Neural cell (in vitro differentiated cells): ENCODE measurements at regions not wholly inside any gene's neighbourhood (a gene's known extent, or its start where the extent isn't known, plus 50 kb on each side); places are given as distances from the start of the nearest gene placed in this dataset.

Experiments
- H2AFZ ChIP-seq: fragments of 200-600, 300-800 bp; sonication (generic), shearing (Covaris generic); 2 replicates; pipeline ENCODE4 v1.6.0; 2014; ENCODE audit warnings: low read depth, mild to moderate bottlenecking, antibody characterized with exemption, low read length, moderate library complexity
- H3F3A ChIP-seq: fragments of 200-600 bp; shearing (Covaris generic); 2 replicates; pipeline ENCODE4 v1.6.1; 2016; ENCODE audit warnings: mild to moderate bottlenecking, moderate library complexity, mixed read lengths, antibody characterized with exemption, low read length; ENCODE audit not compliant: insufficient read depth, poor library complexity, severe bottlenecking
- H3K27ac ChIP-seq: fragments of 200-600, 300-800 bp; sonication (generic), shearing (Covaris generic); 2 replicates; pipeline ENCODE4 v1.5.1; 2014; ENCODE audit warnings: mild to moderate bottlenecking, low read length, moderate library complexity
- H3K27me3 ChIP-seq: fragments of 300-800, 200-600 bp; sonication (generic), shearing (Covaris generic); 2 replicates; pipeline ENCODE4 v1.6.0; 2014; ENCODE audit warnings: mild to moderate bottlenecking, low read depth, low read length, moderate library complexity; ENCODE audit not compliant: insufficient read depth
- H3K36me3 ChIP-seq: fragments of 300-800, 200-600 bp; sonication (generic), shearing (Covaris generic); 2 replicates; pipeline ENCODE4 v1.5.1; 2014; ENCODE audit warnings: mild to moderate bottlenecking, antibody characterized with exemption, low read length, moderate library complexity; ENCODE audit not compliant: insufficient read depth
- H3K4me2 ChIP-seq: fragments of 300-800, 200-600 bp; sonication (generic), shearing (Covaris generic); 2 replicates; pipeline ENCODE4 v1.6.0; 2014; ENCODE audit warnings: mild to moderate bottlenecking, low read length
- H3K4me3 ChIP-seq: fragments of 300-800, 200-600 bp; sonication (generic), shearing (Covaris generic); 2 replicates; pipeline ENCODE4 v1.5.1; 2014; ENCODE audit warnings: mild to moderate bottlenecking, low read length, moderate library complexity
- H3K79me2 ChIP-seq: fragments of 200-600 bp; shearing (Covaris generic); replicated peaks from 2 replicates; pipeline ENCODE4 v1.6.0; 2014; ENCODE audit warnings: mild to moderate bottlenecking, low read length, moderate library complexity; ENCODE audit not compliant: insufficient read depth
- H3K9ac ChIP-seq: fragments of 300-800, 200-600 bp; sonication (generic), shearing (Covaris generic); 2 replicates; pipeline ENCODE4 v1.6.1; 2016; ENCODE audit warnings: mild to moderate bottlenecking, low read length, mixed read lengths
- H3K9me2 ChIP-seq: fragments of 200-600 bp; shearing (Covaris generic); 2 replicates; pipeline ENCODE4 v1.6.1; 2016; ENCODE audit warnings: mild to moderate bottlenecking, low read length, mixed read lengths; ENCODE audit not compliant: insufficient read depth
- H3K9me3 ChIP-seq: fragments of 200-600, 300-800 bp; sonication (generic), shearing (Covaris generic); 2 replicates; pipeline ENCODE4 v1.6.1; 2016; ENCODE audit warnings: mild to moderate bottlenecking, mixed run types, low read length, moderate library complexity, mixed read lengths
- H4K20me1 ChIP-seq: fragments of 200-600 bp; shearing (Covaris generic); 2 replicates; pipeline ENCODE4 v1.6.1; 2016; ENCODE audit warnings: mild to moderate bottlenecking, mixed run types; ENCODE audit not compliant: insufficient read depth
- CTCF ChIP-seq: fragments of 450-650 bp; IDR thresholded peaks from 2 replicates; pipeline ENCODE4 v1.5.1; 2014; ENCODE audit warnings: antibody characterized with exemption, mild to moderate bottlenecking, moderate library complexity; ENCODE audit not compliant: poor library complexity, severe bottlenecking
- EP300 ChIP-seq: fragments of 450-650 bp; conservative IDR thresholded peaks from 2 replicates; pipeline ENCODE4 v1.6.1; 2014; ENCODE audit warnings: antibody characterized with exemption, mild to moderate bottlenecking, moderate library complexity; ENCODE audit not compliant: poor library complexity, severe bottlenecking
- EZH2 ChIP-seq: fragments of 200-600, 300-800 bp; shearing (Covaris generic), sonication (generic); IDR thresholded peaks from 2 replicates; pipeline ENCODE4 v1.6.1; 2014; ENCODE audit warnings: antibody characterized with exemption, low read length, borderline replicate concordance, mild to moderate bottlenecking; ENCODE audit not compliant: insufficient read depth, poor library complexity, severe bottlenecking
- MXI1 ChIP-seq: fragments of 450-650 bp; conservative IDR thresholded peaks from 2 replicates; pipeline ENCODE4 v1.6.1; 2014; ENCODE audit warnings: antibody characterized with exemption, mild to moderate bottlenecking; ENCODE audit not compliant: poor library complexity, severe bottlenecking
- POLR2AphosphoS5 ChIP-seq: IDR thresholded peaks from 2 replicates; pipeline ENCODE4 v1.6.1; 2012
- RAD21 ChIP-seq: fragments of 450-650 bp; conservative IDR thresholded peaks from 2 replicates; pipeline ENCODE4 v1.6.1; 2014; ENCODE audit warnings: antibody characterized with exemption, mild to moderate bottlenecking, moderate library complexity
- SMC3 ChIP-seq: fragments of 450-650 bp; conservative IDR thresholded peaks from 2 replicates; pipeline ENCODE4 v1.6.1; 2014; ENCODE audit warnings: antibody characterized with exemption, mild to moderate bottlenecking, moderate library complexity; ENCODE audit not compliant: poor library complexity
- TAF1 ChIP-seq: IDR thresholded peaks from 2 replicates; pipeline ENCODE4 v1.6.1; 2012; ENCODE audit warnings: low read depth
- TF ChIP-seq, protein P1 (sequence below): IDR thresholded peaks from 2 replicates; pipeline ENCODE4 v1.6.1; 2012; ENCODE audit warnings: borderline replicate concordance

DNA sequence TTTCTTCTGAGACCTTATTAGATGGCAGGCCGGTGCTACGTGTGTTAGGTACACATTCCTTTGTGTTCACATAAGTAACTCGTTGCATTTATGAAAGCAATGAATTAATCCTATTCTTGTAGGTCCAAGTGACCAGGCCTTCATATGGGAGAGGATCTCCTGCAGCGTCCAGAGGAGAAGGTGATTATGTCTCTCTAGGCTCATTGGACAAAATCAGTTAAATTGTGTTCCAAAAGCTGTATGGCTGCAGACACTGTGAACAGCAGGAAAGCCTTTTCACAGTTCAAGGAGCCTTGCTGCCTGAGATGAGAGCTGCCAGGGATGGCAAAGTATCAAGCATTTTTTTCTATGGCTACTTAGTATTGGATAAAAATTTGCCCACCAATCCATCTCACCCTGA lies 433.1 kb upstream of the FZD8 start:
- TF ChIP-seq EZH2 (no peak), CTCF (no peak), RAD21 (no peak), TAF1 (no peak), MXI1 (no peak), SMC3 (no peak), EP300 (no peak), POLR2AphosphoS5 (no peak)
- TF ChIP-seq, protein P1, sequence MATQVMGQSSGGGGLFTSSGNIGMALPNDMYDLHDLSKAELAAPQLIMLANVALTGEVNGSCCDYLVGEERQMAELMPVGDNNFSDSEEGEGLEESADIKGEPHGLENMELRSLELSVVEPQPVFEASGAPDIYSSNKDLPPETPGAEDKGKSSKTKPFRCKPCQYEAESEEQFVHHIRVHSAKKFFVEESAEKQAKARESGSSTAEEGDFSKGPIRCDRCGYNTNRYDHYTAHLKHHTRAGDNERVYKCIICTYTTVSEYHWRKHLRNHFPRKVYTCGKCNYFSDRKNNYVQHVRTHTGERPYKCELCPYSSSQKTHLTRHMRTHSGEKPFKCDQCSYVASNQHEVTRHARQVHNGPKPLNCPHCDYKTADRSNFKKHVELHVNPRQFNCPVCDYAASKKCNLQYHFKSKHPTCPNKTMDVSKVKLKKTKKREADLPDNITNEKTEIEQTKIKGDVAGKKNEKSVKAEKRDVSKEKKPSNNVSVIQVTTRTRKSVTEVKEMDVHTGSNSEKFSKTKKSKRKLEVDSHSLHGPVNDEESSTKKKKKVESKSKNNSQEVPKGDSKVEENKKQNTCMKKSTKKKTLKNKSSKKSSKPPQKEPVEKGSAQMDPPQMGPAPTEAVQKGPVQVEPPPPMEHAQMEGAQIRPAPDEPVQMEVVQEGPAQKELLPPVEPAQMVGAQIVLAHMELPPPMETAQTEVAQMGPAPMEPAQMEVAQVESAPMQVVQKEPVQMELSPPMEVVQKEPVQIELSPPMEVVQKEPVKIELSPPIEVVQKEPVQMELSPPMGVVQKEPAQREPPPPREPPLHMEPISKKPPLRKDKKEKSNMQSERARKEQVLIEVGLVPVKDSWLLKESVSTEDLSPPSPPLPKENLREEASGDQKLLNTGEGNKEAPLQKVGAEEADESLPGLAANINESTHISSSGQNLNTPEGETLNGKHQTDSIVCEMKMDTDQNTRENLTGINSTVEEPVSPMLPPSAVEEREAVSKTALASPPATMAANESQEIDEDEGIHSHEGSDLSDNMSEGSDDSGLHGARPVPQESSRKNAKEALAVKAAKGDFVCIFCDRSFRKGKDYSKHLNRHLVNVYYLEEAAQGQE = no peak
- Histone ChIP-seq H3K9me2 (no peaks in the 10 kb centered on the region), H3F3A (no peaks in the 10 kb centered on the region), H3K79me2 (no peaks in the 10 kb centered on the region), H3K27ac (no peak overlapping the region), H3K4me3 (no peak overlapping the region), H2AFZ (no peak overlapping the region), H3K9ac (no peak overlapping the region), H3K36me3 (no peaks in the 10 kb centered on the region), H3K9me3 (no peaks in the 10 kb centered on the region), H3K4me2 (no peak overlapping the region), H3K27me3 (no peaks in the 10 kb centered on the region), H4K20me1 (no peaks in the 10 kb centered on the region)

DNA sequence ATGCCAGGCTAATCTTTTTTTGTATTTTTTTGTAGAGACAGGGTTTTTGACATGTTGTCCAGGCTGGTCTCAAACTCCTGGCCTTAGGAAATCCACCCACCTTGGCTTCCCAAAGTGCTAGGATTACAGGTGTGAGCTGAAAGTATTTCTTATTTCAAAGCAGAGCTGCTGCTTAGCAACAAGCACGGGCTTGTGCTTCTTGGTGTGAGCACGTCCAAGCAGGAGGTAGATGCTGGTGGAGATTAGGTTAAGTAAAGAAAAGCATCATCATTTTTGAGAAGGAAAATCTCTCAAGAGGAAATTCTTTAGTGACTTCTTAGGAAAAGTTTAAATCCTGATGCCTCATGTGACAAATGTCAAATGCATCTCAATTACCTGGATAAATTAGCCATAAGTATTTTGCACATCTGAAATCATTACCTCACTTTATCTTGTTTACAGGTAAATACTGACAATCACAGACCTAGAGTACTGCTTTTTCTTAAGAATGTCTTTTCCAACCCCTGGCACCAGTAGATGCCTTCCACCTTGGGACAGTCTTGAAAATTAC lies 431.8 kb upstream of the FZD8 start:
- Histone ChIP-seq H3F3A (no peaks in the 10 kb centered on the region), H3K4me3 (no peak overlapping the region), H3K4me2 (no peak overlapping the region), H2AFZ (no peak overlapping the region), H3K36me3 (no peaks in the 10 kb centered on the region), H3K79me2 (no peaks in the 10 kb centered on the region), H3K27ac (no peak overlapping the region), H3K27me3 (no peaks in the 10 kb centered on the region), H3K9me2 (no peaks in the 10 kb centered on the region), H3K9ac (no peak overlapping the region), H3K9me3 (no peaks in the 10 kb centered on the region), H4K20me1 (no peaks in the 10 kb centered on the region)
- TF ChIP-seq CTCF (no peak), TAF1 (no peak), RAD21 (no peak), EP300 (no peak), POLR2AphosphoS5 (no peak), MXI1 (no peak), SMC3 (no peak), EZH2 (no peak)
- TF ChIP-seq, protein P1 = no peak
